ENCODE measurements at regions not wholly inside any gene's neighbourhood (a gene's known extent, or its start where the extent isn't known, plus 50 kb on each side); places are given as distances from the start of the nearest gene placed in this dataset.

- Histone ChIP-seq H3K4me1 (peaks cover 0 to 7% (median 0%) of the 10 kb centered on the region in 3 donors), H3K9me3 (peaks cover 0 to 3% (median 0%) of the 10 kb centered on the region in 3 donors), H3K36me3 (no peaks in the 10 kb centered on the region), H3K27ac (no peak overlapping the region), H3K4me3 (no peak overlapping the region), H3K27me3 (peaks cover 41% of the 10 kb centered on the region)
- WGBS, 2 donors (ENCODE audit: low coverage in 1 of 2), result 47 to 56% methylated on average over 4 to 6 of the region's 7 CpGs
- TF ChIP-seq EP300 (IDR thresholded peaks at IDR 0.05) (no peak), POLR2AphosphoS5 (IDR thresholded peaks at IDR 0.05) (no peak), CTCF (IDR thresholded peaks at IDR 0.05) (no peak), POLR2A (IDR thresholded peaks at IDR 0.05) (no peak)
- peak; percentile 42 for ATAC-seq
Measured at GRCh38 chr3:13262493-13263211, 157.5 kb downstream of the NUP210 start.

DNA sequence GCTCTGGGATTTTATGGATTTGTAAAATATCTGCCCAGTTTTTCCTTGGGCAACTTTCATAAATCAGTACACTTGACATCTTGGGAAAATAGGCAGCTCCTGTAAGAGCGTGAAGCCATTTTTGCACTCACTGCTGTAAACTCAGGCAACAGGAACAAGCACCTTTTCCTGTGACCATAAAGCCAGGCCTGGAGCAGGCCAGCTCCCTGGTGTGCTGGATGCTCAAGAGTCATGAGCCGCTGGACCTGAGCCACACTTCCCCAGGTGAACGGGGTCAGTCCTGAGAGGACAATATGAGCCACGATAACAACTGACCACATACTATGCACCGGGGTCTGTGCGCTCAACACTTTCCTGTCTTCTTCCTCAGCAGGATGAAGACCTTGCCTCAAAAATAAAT is 158.2 kb downstream of the NUP210 start:
- peaks cover 0 to 7% (median 0%) of the 10 kb centered on the region in 3 donors for H3K4me1 ChIP-seq
- no peaks in the 10 kb centered on the region for H3K36me3 ChIP-seq
- no peak for TF ChIP-seq CTCF (IDR thresholded peaks at IDR 0.05)
- no peak for TF ChIP-seq EP300 (IDR thresholded peaks at IDR 0.05)
- no peak for TF ChIP-seq POLR2AphosphoS5 (IDR thresholded peaks at IDR 0.05)
- TF ChIP-seq POLR2A (IDR thresholded peaks at IDR 0.05), result no peak
- ATAC-seq, result no peak
- no peak overlapping the region for H3K27ac ChIP-seq
- H3K4me3 ChIP-seq, result no peak overlapping the region
- peaks cover 39% of the 10 kb centered on the region for H3K27me3 ChIP-seq
- peaks cover 0 to 3% (median 0%) of the 10 kb centered on the region in 3 donors for H3K9me3 ChIP-seq
- 90% methylated on average over 5 of the region's 6 CpGs; no CpG with 5 or more reads in 1 of the 2 donors for WGBS, 2 donors (ENCODE audit: low coverage in 1 of 2)

- TF ChIP-seq EP300 (IDR thresholded peaks at IDR 0.05) (no peak), CTCF (IDR thresholded peaks at IDR 0.05) (no peak), POLR2A (IDR thresholded peaks at IDR 0.05) (no peak), POLR2AphosphoS5 (IDR thresholded peaks at IDR 0.05) (no peak)
- no peak overlapping the region for H3K4me3 ChIP-seq
- H3K4me1 ChIP-seq, result peaks cover 0 to 7% (median 0%) of the 10 kb centered on the region in 3 donors
- H3K27ac ChIP-seq, result no peak overlapping the region
- H3K27me3 ChIP-seq, result peaks cover 39% of the 10 kb centered on the region
- H3K9me3 ChIP-seq, result peaks cover 0 to 3% (median 0%) of the 10 kb centered on the region in 3 donors
- WGBS, 2 donors (ENCODE audit: low coverage in 1 of 2), result 86 to 92% methylated on average over 4 to 6 of the region's 15 CpGs
- ATAC-seq, result no peak
- no peaks in the 10 kb centered on the region for H3K36me3 ChIP-seq
Measured at GRCh38 chr3:13261104-13261830, 158.9 kb downstream of the NUP210 start.

GRCh38 chr3:13260259-13261103 is 159.6 kb downstream of the NUP210 start:
- no peak overlapping the region for H3K4me3 ChIP-seq
- H3K36me3 ChIP-seq, result no peaks in the 10 kb centered on the region
- WGBS, 2 donors (ENCODE audit: low coverage in 1 of 2), result 69 to 95% methylated on average over 3 of the region's 15 CpGs
- TF ChIP-seq POLR2A (IDR thresholded peaks at IDR 0.05) (no peak), CTCF (IDR thresholded peaks at IDR 0.05) (no peak), EP300 (IDR thresholded peaks at IDR 0.05) (no peak), POLR2AphosphoS5 (IDR thresholded peaks at IDR 0.05) (no peak)
- H3K9me3 ChIP-seq, result peaks cover 0 to 2% (median 0%) of the 10 kb centered on the region in 3 donors
- H3K4me1 ChIP-seq, result peaks cover 0 to 7% (median 0%) of the 10 kb centered on the region in 3 donors
- H3K27me3 ChIP-seq, result peaks cover 36% of the 10 kb centered on the region
- H3K27ac ChIP-seq, result no peak overlapping the region
- ATAC-seq, result no peak

All from gastroesophageal sphincter (tissue), 4 donors.